ENCODE measurements at regions not wholly inside any gene's neighbourhood (a gene's known extent, or its start where the extent isn't known, plus 50 kb on each side); places are given as distances from the start of the nearest gene placed in this dataset.

- DNase-seq (ENCODE audit: low spot score): no peak
Measured at GRCh38 chr12:45587012-45587411, 142.5 kb upstream of the ARID2 start.

- no peak for DNase-seq (ENCODE audit: low spot score)
Measured at GRCh38 chr12:45587877-45588533, 141.5 kb upstream of the ARID2 start.

- no peak for DNase-seq (ENCODE audit: low spot score)
Measured at GRCh38 chr12:45590646-45591045, 138.9 kb upstream of the ARID2 start.

GRCh38 chr12:45591635-45592034 is 137.9 kb upstream of the ARID2 start:
- no peak for DNase-seq (ENCODE audit: low spot score)

- no peak for DNase-seq (ENCODE audit: low spot score)
Measured at GRCh38 chr12:45596366-45596765, 133.1 kb upstream of the ARID2 start.

GRCh38 chr12:45598336-45598735 is 131.2 kb upstream of the ARID2 start:
- DNase-seq (ENCODE audit: low spot score): no peak

- DNase-seq (ENCODE audit: low spot score): no peak
Measured at GRCh38 chr12:45598761-45599160, 130.7 kb upstream of the ARID2 start.

- no peak for DNase-seq (ENCODE audit: low spot score)
Measured at GRCh38 chr12:45599196-45599595, 130.3 kb upstream of the ARID2 start.

GRCh38 chr12:45601390-45601789 is 128.1 kb upstream of the ARID2 start:
- no peak for DNase-seq (ENCODE audit: low spot score)

GRCh38 chr12:45601888-45602287 is 127.6 kb upstream of the ARID2 start:
- no peak for DNase-seq (ENCODE audit: low spot score)

- no peak for DNase-seq (ENCODE audit: low spot score)
Measured at GRCh38 chr12:45605624-45606023, 123.9 kb upstream of the ARID2 start.

- peak; percentile 17 for DNase-seq (ENCODE audit: low spot score)
Measured at GRCh38 chr12:45611061-45611460, 118.4 kb upstream of the ARID2 start.

GRCh38 chr12:45611495-45611894 is 118.0 kb upstream of the ARID2 start:
- no peak for DNase-seq (ENCODE audit: low spot score)

- no peak for DNase-seq (ENCODE audit: low spot score)
Measured at GRCh38 chr12:45612044-45612794, 117.3 kb upstream of the ARID2 start.

- DNase-seq (ENCODE audit: low spot score): no peak
Measured at GRCh38 chr12:45613296-45613695, 116.2 kb upstream of the ARID2 start.

- no peak for DNase-seq (ENCODE audit: low spot score)
Measured at GRCh38 chr12:45613855-45614254, 115.7 kb upstream of the ARID2 start.

GRCh38 chr12:45615268-45615667 is 114.2 kb upstream of the ARID2 start:
- peak; percentile 65 for DNase-seq (ENCODE audit: low spot score)

GRCh38 chr12:45619736-45620135 is 109.8 kb upstream of the ARID2 start:
- DNase-seq (ENCODE audit: low spot score): no peak

- DNase-seq (ENCODE audit: low spot score): no peak
Measured at GRCh38 chr12:45621703-45622102, 107.8 kb upstream of the ARID2 start.

- no peak for DNase-seq (ENCODE audit: low spot score)
Measured at GRCh38 chr12:45622210-45622937, 107.1 kb upstream of the ARID2 start.

- DNase-seq (ENCODE audit: low spot score): no peak
Measured at GRCh38 chr12:45623221-45623620, 106.3 kb upstream of the ARID2 start.

GRCh38 chr12:45623940-45624339 is 105.6 kb upstream of the ARID2 start:
- DNase-seq (ENCODE audit: low spot score): no peak

- DNase-seq (ENCODE audit: low spot score): no peak
Measured at GRCh38 chr12:45626965-45627364, 102.5 kb upstream of the ARID2 start.
